ENCODE measurements at regions not wholly inside any gene's neighbourhood (a gene's known extent, or its start where the extent isn't known, plus 50 kb on each side); places are given as distances from the start of the nearest gene placed in this dataset.

GRCh38 chr5:124180299-124180874 lies 566.1 kb downstream of the ZNF608 start:
- no peak for DNase-seq (ENCODE audit: low spot score)
- no peak for TF ChIP-seq RXRA (IDR thresholded peaks at IDR 0.05)
- no peak for TF ChIP-seq CTCF (IDR thresholded peaks at IDR 0.05; ENCODE audit: low read depth, low read length, missing input control)
- TF ChIP-seq RAD21 (IDR thresholded peaks at IDR 0.05), result no peak
- no peak for TF ChIP-seq SP1 (IDR thresholded peaks at IDR 0.05)
- no peak for TF ChIP-seq EGR1 (IDR thresholded peaks at IDR 0.05; ENCODE audit: low read depth in 2 of 2)
- TF ChIP-seq JUND (IDR thresholded peaks at IDR 0.05), result no peak
- H3K9me3 ChIP-seq (ENCODE audit: control insufficient read depth in 4 of 4, low read length in 3 of 4), result no peaks in the 10 kb centered on the region
- no peak overlapping the region for H3K9ac ChIP-seq (ENCODE audit: low read depth in 1 of 2, low read length in 2 of 2)
- no peaks in the 10 kb centered on the region for H3K36me3 ChIP-seq (ENCODE audit: control insufficient read depth in 4 of 4, insufficient read depth in 3 of 4, low read depth in 1 of 4, low read length in 3 of 4)
- no peak overlapping the region for H3K27ac ChIP-seq (ENCODE audit: low read depth in 1 of 2, low read length in 2 of 2)
- WGBS, result 82% methylated on average over 4 of the region's 4 CpGs
- H3K4me1 ChIP-seq (ENCODE audit: control insufficient read depth in 4 of 4, insufficient read depth in 4 of 4, low read length in 3 of 4), result no peaks in the 10 kb centered on the region
- H3K27me3 ChIP-seq (ENCODE audit: control insufficient read depth in 4 of 4, insufficient read depth in 4 of 4, low read length in 3 of 4), result no peaks in the 10 kb centered on the region
- H3K4me3 ChIP-seq (ENCODE audit: low read depth in 1 of 3, low read length in 3 of 3), result no peak overlapping the region

DNA sequence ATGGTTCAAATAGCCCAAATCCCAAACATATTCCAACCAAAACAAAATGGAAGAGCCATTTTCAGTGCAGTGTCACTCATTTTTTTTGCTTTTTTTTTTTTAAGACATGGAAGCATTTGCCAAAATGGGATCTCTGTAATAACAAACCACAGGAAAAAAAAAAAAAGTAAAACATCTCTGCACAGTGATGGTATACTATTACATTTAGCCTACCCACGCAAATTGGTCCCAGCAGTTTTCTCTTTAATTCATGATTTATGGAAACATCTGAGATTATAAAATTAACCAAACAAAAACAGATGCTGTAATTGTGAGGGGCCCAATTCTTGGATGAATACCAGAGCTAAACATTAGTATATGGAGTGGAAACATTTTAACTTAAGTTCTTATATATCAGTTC lies 566.6 kb downstream of the ZNF608 start:
- Histone ChIP-seq H3K4me3 (ENCODE audit: low read depth in 1 of 3, low read length in 3 of 3) (no peak overlapping the region), H3K9me3 (ENCODE audit: control insufficient read depth in 4 of 4, low read length in 3 of 4) (no peaks in the 10 kb centered on the region), H3K27me3 (ENCODE audit: control insufficient read depth in 4 of 4, insufficient read depth in 4 of 4, low read length in 3 of 4) (no peaks in the 10 kb centered on the region), H3K4me1 (ENCODE audit: control insufficient read depth in 4 of 4, insufficient read depth in 4 of 4, low read length in 3 of 4) (no peaks in the 10 kb centered on the region), H3K36me3 (ENCODE audit: control insufficient read depth in 4 of 4, insufficient read depth in 3 of 4, low read depth in 1 of 4, low read length in 3 of 4) (no peaks in the 10 kb centered on the region), H3K9ac (ENCODE audit: low read depth in 1 of 2, low read length in 2 of 2) (no peak overlapping the region), H3K27ac (ENCODE audit: low read depth in 1 of 2, low read length in 2 of 2) (no peak overlapping the region)
- 44% methylated on average over 1 of the region's 1 CpG for WGBS
- DNase-seq (ENCODE audit: low spot score), result no peak
- TF ChIP-seq TAF1 (conservative IDR thresholded peaks at IDR 0.05) (no peak), RXRA (IDR thresholded peaks at IDR 0.05) (no peak), EGR1 (IDR thresholded peaks at IDR 0.05; ENCODE audit: low read depth in 2 of 2) (no peak), NR2F2 (IDR thresholded peaks at IDR 0.05) (no peak), FOXA1 (IDR thresholded peaks at IDR 0.05) (no peak), GABPA (IDR thresholded peaks at IDR 0.05 in 1 of 2, conservative IDR thresholded peaks at IDR 0.05 in 1 of 2) (no peak), FOXA2 (IDR thresholded peaks at IDR 0.05) (no peak), HNF4G (IDR thresholded peaks at IDR 0.05) (no peak), SP1 (IDR thresholded peaks at IDR 0.05) (no peak), HNF4A (conservative IDR thresholded peaks at IDR 0.05) (no peak), JUND (IDR thresholded peaks at IDR 0.05) (no peak), YY1 (IDR thresholded peaks at IDR 0.05) (no peak), RAD21 (IDR thresholded peaks at IDR 0.05) (no peak), MAX (IDR thresholded peaks at IDR 0.05) (no peak), CTCF (IDR thresholded peaks at IDR 0.05; ENCODE audit: low read depth, low read length, missing input control) (no peak)
- TF ChIP-seq, protein P1, sequence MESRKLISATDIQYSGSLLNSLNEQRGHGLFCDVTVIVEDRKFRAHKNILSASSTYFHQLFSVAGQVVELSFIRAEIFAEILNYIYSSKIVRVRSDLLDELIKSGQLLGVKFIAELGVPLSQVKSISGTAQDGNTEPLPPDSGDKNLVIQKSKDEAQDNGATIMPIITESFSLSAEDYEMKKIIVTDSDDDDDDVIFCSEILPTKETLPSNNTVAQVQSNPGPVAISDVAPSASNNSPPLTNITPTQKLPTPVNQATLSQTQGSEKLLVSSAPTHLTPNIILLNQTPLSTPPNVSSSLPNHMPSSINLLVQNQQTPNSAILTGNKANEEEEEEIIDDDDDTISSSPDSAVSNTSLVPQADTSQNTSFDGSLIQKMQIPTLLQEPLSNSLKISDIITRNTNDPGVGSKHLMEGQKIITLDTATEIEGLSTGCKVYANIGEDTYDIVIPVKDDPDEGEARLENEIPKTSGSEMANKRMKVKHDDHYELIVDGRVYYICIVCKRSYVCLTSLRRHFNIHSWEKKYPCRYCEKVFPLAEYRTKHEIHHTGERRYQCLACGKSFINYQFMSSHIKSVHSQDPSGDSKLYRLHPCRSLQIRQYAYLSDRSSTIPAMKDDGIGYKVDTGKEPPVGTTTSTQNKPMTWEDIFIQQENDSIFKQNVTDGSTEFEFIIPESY (IDR thresholded peaks at IDR 0.05), result no peak
- TF ChIP-seq, protein P2, sequence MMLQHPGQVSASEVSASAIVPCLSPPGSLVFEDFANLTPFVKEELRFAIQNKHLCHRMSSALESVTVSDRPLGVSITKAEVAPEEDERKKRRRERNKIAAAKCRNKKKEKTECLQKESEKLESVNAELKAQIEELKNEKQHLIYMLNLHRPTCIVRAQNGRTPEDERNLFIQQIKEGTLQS (IDR thresholded peaks at IDR 0.05), result no peak
- TF ChIP-seq, protein P3, sequence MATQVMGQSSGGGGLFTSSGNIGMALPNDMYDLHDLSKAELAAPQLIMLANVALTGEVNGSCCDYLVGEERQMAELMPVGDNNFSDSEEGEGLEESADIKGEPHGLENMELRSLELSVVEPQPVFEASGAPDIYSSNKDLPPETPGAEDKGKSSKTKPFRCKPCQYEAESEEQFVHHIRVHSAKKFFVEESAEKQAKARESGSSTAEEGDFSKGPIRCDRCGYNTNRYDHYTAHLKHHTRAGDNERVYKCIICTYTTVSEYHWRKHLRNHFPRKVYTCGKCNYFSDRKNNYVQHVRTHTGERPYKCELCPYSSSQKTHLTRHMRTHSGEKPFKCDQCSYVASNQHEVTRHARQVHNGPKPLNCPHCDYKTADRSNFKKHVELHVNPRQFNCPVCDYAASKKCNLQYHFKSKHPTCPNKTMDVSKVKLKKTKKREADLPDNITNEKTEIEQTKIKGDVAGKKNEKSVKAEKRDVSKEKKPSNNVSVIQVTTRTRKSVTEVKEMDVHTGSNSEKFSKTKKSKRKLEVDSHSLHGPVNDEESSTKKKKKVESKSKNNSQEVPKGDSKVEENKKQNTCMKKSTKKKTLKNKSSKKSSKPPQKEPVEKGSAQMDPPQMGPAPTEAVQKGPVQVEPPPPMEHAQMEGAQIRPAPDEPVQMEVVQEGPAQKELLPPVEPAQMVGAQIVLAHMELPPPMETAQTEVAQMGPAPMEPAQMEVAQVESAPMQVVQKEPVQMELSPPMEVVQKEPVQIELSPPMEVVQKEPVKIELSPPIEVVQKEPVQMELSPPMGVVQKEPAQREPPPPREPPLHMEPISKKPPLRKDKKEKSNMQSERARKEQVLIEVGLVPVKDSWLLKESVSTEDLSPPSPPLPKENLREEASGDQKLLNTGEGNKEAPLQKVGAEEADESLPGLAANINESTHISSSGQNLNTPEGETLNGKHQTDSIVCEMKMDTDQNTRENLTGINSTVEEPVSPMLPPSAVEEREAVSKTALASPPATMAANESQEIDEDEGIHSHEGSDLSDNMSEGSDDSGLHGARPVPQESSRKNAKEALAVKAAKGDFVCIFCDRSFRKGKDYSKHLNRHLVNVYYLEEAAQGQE (IDR thresholded peaks at IDR 0.05), result no peak
